ENCODE measurements at regions not wholly inside any gene's neighbourhood (a gene's known extent, or its start where the extent isn't known, plus 50 kb on each side); places are given as distances from the start of the nearest gene placed in this dataset.
A peak's percentile ranks its signal among the peaks of the same experiment; 100 is the strongest.

- Histone ChIP-seq H3K36me3 (no peaks in the 10 kb centered on the region), H3K4me1 (no peaks in the 10 kb centered on the region), H3K27me3 (ENCODE audit: low read depth) (no peaks in the 10 kb centered on the region), H3K4me3 (no peak overlapping the region), H3K27ac (no peak overlapping the region), H3K9me3 (no peaks in the 10 kb centered on the region)
- ATAC-seq = no peak
- DNase-seq = no peak
- no peak for TF ChIP-seq CTCF (IDR thresholded peaks at IDR 0.05)
- intact Hi-C loops (cut with DNase I) = no loop called here
Measured at GRCh38 chr2:196341277-196341841, 170.0 kb upstream of the STK17B start.

DNA sequence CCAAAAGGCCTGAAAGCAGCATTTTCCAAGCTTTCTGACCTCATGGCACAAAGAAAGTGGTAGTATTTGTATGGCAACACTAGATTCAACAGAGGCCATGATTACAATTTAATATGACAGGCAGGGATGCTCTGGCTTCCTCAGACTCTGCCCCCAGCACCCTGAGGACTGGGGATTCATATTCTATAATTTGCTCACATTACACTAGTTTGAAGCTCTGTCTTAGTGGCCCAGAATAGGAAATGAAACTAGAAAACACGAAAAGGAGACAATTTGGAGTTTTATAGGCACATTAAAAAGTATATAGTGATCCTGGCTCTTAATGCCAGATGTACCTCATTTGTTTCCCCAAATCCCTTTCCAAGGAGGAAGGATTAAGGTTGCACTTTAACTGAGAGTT lies 173.0 kb upstream of the STK17B start:
- no peaks in the 10 kb centered on the region for H3K27me3 ChIP-seq (ENCODE audit: low read depth)
- intact Hi-C loops (cut with DNase I) = no loop called here
- DNase-seq (no peak), ATAC-seq (no peak)
- H3K4me1 ChIP-seq = no peaks in the 10 kb centered on the region
- H3K27ac ChIP-seq = no peak overlapping the region
- no peak for TF ChIP-seq CTCF (IDR thresholded peaks at IDR 0.05)
- H3K36me3 ChIP-seq = no peaks in the 10 kb centered on the region
- H3K9me3 ChIP-seq = no peaks in the 10 kb centered on the region
- no peak overlapping the region for H3K4me3 ChIP-seq

- no peak for DNase-seq
- no peaks in the 10 kb centered on the region for H3K4me1 ChIP-seq
- TF ChIP-seq CTCF (IDR thresholded peaks at IDR 0.05) = no peak
- intact Hi-C loops (cut with DNase I) = no loop called here
- H3K36me3 ChIP-seq = no peaks in the 10 kb centered on the region
- peaks cover 3% of the 10 kb centered on the region for H3K9me3 ChIP-seq
- no peaks in the 10 kb centered on the region for H3K27me3 ChIP-seq (ENCODE audit: low read depth)
- H3K27ac ChIP-seq = no peak overlapping the region
- H3K4me3 ChIP-seq = no peak overlapping the region
- no peak for ATAC-seq
Measured at GRCh38 chr2:196353717-196354116, 182.3 kb upstream of the STK17B start.

- DNase-seq (no peak), ATAC-seq (no peak)
- Histone ChIP-seq H3K36me3 (no peaks in the 10 kb centered on the region), H3K27me3 (ENCODE audit: low read depth) (no peaks in the 10 kb centered on the region), H3K4me3 (no peak overlapping the region), H3K27ac (no peak overlapping the region), H3K4me1 (no peaks in the 10 kb centered on the region), H3K9me3 (peaks cover 3% of the 10 kb centered on the region)
- no peak for TF ChIP-seq CTCF (IDR thresholded peaks at IDR 0.05)
- intact Hi-C loops (cut with DNase I) = no loop called here
Measured at GRCh38 chr2:196354186-196354585, 182.8 kb upstream of the STK17B start.

- TF ChIP-seq CTCF (IDR thresholded peaks at IDR 0.05) = no peak
- peak overlapping the region; percentile 48 for H3K4me3 ChIP-seq
- intact Hi-C loops (cut with DNase I) = no loop called here
Measured at GRCh38 chr2:196356332-196356731, 185.0 kb upstream of the STK17B start.

GRCh38 chr2:196360650-196361049 lies 189.3 kb upstream of the STK17B start:
- intact Hi-C loops (cut with DNase I) = no loop called here
- DNase-seq = no peak
- Histone ChIP-seq H3K4me3 (peak overlapping the region; percentile 48), H3K27me3 (ENCODE audit: low read depth) (no peaks in the 10 kb centered on the region), H3K9me3 (no peaks in the 10 kb centered on the region), H3K4me1 (no peaks in the 10 kb centered on the region), H3K36me3 (no peaks in the 10 kb centered on the region), H3K27ac (peak overlapping the region; percentile 39)
- no peak for TF ChIP-seq CTCF (IDR thresholded peaks at IDR 0.05)
- no peak for ATAC-seq

More at GRCh38 chr2:196356332-196356731, 185.0 kb upstream of the STK17B start:
- DNase-seq = no peak
- no peaks in the 10 kb centered on the region for H3K36me3 ChIP-seq
- no peaks in the 10 kb centered on the region for H3K27me3 ChIP-seq (ENCODE audit: low read depth)
- H3K27ac ChIP-seq = no peak overlapping the region
- H3K9me3 ChIP-seq = peaks cover 3% of the 10 kb centered on the region
- no peak for ATAC-seq
- H3K4me1 ChIP-seq = no peaks in the 10 kb centered on the region

Data from lower lobe of right lung (tissue), 2 donors.